HepG2 (cell line): ENCODE measurements at regions not wholly inside any gene's neighbourhood (a gene's known extent, or its start where the extent isn't known, plus 50 kb on each side); places are given as distances from the start of the nearest gene placed in this dataset.

Experiments
- ATAC-seq: fragments of 200-7000 bp; cut with Tn5 transposase; 3 replicates; pipeline ENCODE4 v1.9.1; 2020; ENCODE audit warnings: mild to moderate bottlenecking, moderate library complexity
- BruUV-seq: library from RNA; stranded (reverse); fragments of 400-500 nt; replicated peaks from 2 replicates; lab custom pipeline; 2021; lab: Mats Ljungman, UMichigan
- CTCF ChIA-PET: fragments of 300-600 bp; formaldehyde crosslinking; extraction: SDS; loops from one replicate; lab custom pipeline; 2021; ENCODE audit warnings: low total read pairs, inconsistent platforms, low intra/inter-chr PET ratio; lab: Yijun Ruan, JAX
- POLR2A ChIA-PET: fragments of 350-600 bp; sonication (Branson Sonifier 250); formaldehyde crosslinking; loops from one replicate; lab custom pipeline; 2020; ENCODE audit warnings: antibody characterized with exemption, inconsistent platforms; lab: Yijun Ruan, JAX
- DNase-seq: peaks from one replicate; pipeline ENCODE4 v3.0.0-alpha.2; 2015; ENCODE audit warnings: low spot score
- FAIRE-seq: peaks from 3 replicates; lab custom pipeline; 2011; peaks lifted over from hg19 to GRCh38; lab: Jason Lieb, UNC
- H2AFZ ChIP-seq: one replicate; pipeline ENCODE4 v1.6.1; 2011; ENCODE audit warnings: low read length, inconsistent platforms
- H3K27ac ChIP-seq: fragments of 300-600 bp; 3 replicates; pipeline ENCODE4 v1.8.0; 2011; ENCODE audit warnings: mixed run types, mild to moderate bottlenecking, mixed read lengths, low read length, inconsistent platforms; ENCODE audit not compliant: insufficient read depth; ENCODE audit errors: extremely low read length
- H3K27me3 ChIP-seq, 2 experiments: fragments of 200-600 bp in 1 of 2; 2 replicates in 1 of 2; 3 replicates in 1 of 2; pipeline versions ENCODE4 v1.6.0 to v1.8.0; 2011; ENCODE audit warnings: low read length in 2 of 2, mild to moderate bottlenecking in 2 of 2, moderate library complexity in 2 of 2, inconsistent platforms in 1 of 2; ENCODE audit not compliant: insufficient read depth in 2 of 2, control insufficient read depth in 1 of 2
- H3K36me3 ChIP-seq, 2 experiments: fragments of 200-600 bp in 1 of 2; replicated peaks in 1 of 2; 2 replicates in 1 of 2; 3 replicates in 1 of 2; pipeline versions ENCODE4 v1.5.1 to v1.8.0; 2011; ENCODE audit warnings: low read length in 2 of 2, inconsistent platforms in 1 of 2; ENCODE audit not compliant: insufficient read depth in 2 of 2, control insufficient read depth in 1 of 2
- H3K4me1 ChIP-seq: 2 replicates; pipeline ENCODE4 v1.5.1; 2012; ENCODE audit warnings: low read length, inconsistent platforms; ENCODE audit not compliant: insufficient read depth
- H3K4me2 ChIP-seq: 2 replicates; pipeline ENCODE4 v1.6.0; 2011; ENCODE audit warnings: low read depth, low read length, inconsistent platforms
- H3K4me3 ChIP-seq, 3 experiments: fragments of 200-600 bp in 1 of 3; sonication (generic), shearing (Covaris generic) in 1 of 3; replicated peaks in 1 of 3; 2 replicates each; pipeline ENCODE4 v1.5.1; 2011 to 2016; ENCODE audit warnings: low read length in 3 of 3, inconsistent platforms in 2 of 3, low read depth in 2 of 3, mild to moderate bottlenecking in 2 of 3, control low read depth in 1 of 3, mixed read lengths in 1 of 3; ENCODE audit not compliant: insufficient read depth in 1 of 3
- H3K79me2 ChIP-seq: one replicate; pipeline ENCODE4 v1.6.1; 2011; ENCODE audit warnings: low read length, inconsistent platforms; ENCODE audit not compliant: insufficient read depth
- H3K9ac ChIP-seq: 2 replicates; pipeline ENCODE4 v1.6.0; 2011; ENCODE audit warnings: mild to moderate bottlenecking, low read depth, low read length, inconsistent platforms; ENCODE audit not compliant: insufficient read depth
- H3K9me3 ChIP-seq: 2 replicates; pipeline ENCODE4 v1.5.1; 2012; ENCODE audit warnings: mild to moderate bottlenecking, low read length
- H4K20me1 ChIP-seq: 2 replicates; pipeline ENCODE4 v1.6.0; 2011; ENCODE audit warnings: inconsistent platforms, mild to moderate bottlenecking, low read length, moderate library complexity; ENCODE audit not compliant: insufficient read depth
- CBX5 ChIP-seq: sonication (generic); formaldehyde crosslinking; IDR thresholded peaks from 2 replicates; pipeline ENCODE4 v1.4.0; 2020; ENCODE audit warnings: missing genetic modification reagents, borderline replicate concordance
- NFE2L2 ChIP-seq: fragments of 150-350 bp; IDR thresholded peaks from 2 replicates; pipeline ENCODE4 v1.6.1; 2014; ENCODE audit warnings: low read length
- ZNF264 ChIP-seq: sonication (generic); formaldehyde crosslinking; IDR thresholded peaks from 2 replicates; pipeline ENCODE4 v1.4.0; 2020; ENCODE audit warnings: missing genetic modification reagents
- ZNF597 ChIP-seq: sonication (generic); formaldehyde crosslinking; IDR thresholded peaks from 2 replicates; pipeline ENCODE4 v1.5.0; 2020; ENCODE audit warnings: missing genetic modification reagents
- ZNF790 ChIP-seq: sonication (generic); formaldehyde crosslinking; IDR thresholded peaks from 2 replicates; pipeline ENCODE4 v1.8.0; 2022; ENCODE audit warnings: missing genetic modification reagents, mild to moderate bottlenecking, borderline replicate concordance
- WGBS: methylation state at CpG from one replicate; pipeline ENCODE4 v1.1.6; 2017; ENCODE audit warnings: low lambda C conversion rate; 5-methylcytosine and 5-hydroxymethylcytosine counted together
- in situ Hi-C: cut with HindIII; loops from 2 replicates; pipeline ENCODE4 v1.10.0; 2017; ENCODE audit warnings: low pct_unique_long_range_greater_than_20kb; ENCODE audit not compliant: extremely low pct_ligation_motif_present
- intact Hi-C: fragments of 100-400 bp; cut with micrococcal nuclease; formaldehyde crosslinking; loops from one replicate; pipeline ENCODE4 v1.10.0; 2022; ENCODE audit not compliant: unreplicated experiment

GRCh38 chr3:106420628-106421027 is 551.8 kb upstream of the CBLB start:
- H2AFZ ChIP-seq, result no peak overlapping the region
- intact Hi-C loops, result no loop called here
- no peaks in the 10 kb centered on the region for H3K79me2 ChIP-seq
- no TSS peak for BruUV-seq
- in situ Hi-C loops, result no loop called here
- H3K4me2 ChIP-seq, result no peak overlapping the region
- H3K9ac ChIP-seq, result no peak overlapping the region
- ATAC-seq, result no peak
- POLR2A ChIA-PET, result no interaction called here
- no peak overlapping the region for H3K4me3 ChIP-seq
- H3K27ac ChIP-seq, result no peak overlapping the region
- H3K4me1 ChIP-seq, result no peaks in the 10 kb centered on the region
- no peaks in the 10 kb centered on the region for H4K20me1 ChIP-seq
- DNase-seq, result no peak
- H3K27me3 ChIP-seq, result no peaks in the 10 kb centered on the region
- FAIRE-seq, result no peak
- TF ChIP-seq ZNF264 (no peak), ZNF790 (no peak), NFE2L2 (no peak)
- H3K9me3 ChIP-seq, result no peaks in the 10 kb centered on the region
- CTCF ChIA-PET, result no interaction called here
- no peaks in the 10 kb centered on the region for H3K36me3 ChIP-seq
- WGBS, result 3% methylated on average over 2 of the region's 2 CpGs

DNA sequence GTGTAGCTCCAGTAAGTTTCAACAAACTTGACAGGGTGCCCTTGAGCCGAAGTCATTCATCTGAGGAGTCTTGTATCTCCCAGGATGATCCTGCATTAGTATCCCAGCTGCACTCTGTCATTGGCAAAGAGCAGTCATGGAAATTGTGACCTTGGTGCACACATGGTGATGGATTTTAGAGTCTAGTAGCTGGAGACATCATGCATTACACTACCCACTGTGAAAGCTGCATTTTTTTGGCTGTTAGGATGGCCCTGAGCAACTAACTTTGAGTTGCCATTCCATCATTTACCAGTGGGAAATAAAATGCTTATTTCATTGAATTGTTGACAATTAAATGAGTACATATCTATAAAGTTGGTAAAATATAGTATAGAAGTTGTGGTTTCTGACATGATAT is 552.6 kb upstream of the CBLB start:
- H3K4me2 ChIP-seq, result no peak overlapping the region
- no peak overlapping the region for H3K9ac ChIP-seq
- H3K36me3 ChIP-seq, result no peaks in the 10 kb centered on the region
- no peak overlapping the region for H3K4me3 ChIP-seq
- intact Hi-C loops, result no loop called here
- TF ChIP-seq ZNF597 (no peak), CBX5 (CRISPR knock-in tag) (no peak)
- TF ChIP-seq, all 625 proteins: peak for 0
- ChIA-PET POLR2A (no interaction called here), CTCF (no interaction called here)
- BruUV-seq, result no TSS peak
- Histone ChIP-seq H3K4me1 (no peaks in the 10 kb centered on the region), H3K9me3 (no peaks in the 10 kb centered on the region), H2AFZ (no peak overlapping the region), H3K27ac (no peak overlapping the region), H3K27me3 (no peaks in the 10 kb centered on the region), H4K20me1 (no peaks in the 10 kb centered on the region), H3K79me2 (no peaks in the 10 kb centered on the region)
- DNase-seq (no peak), FAIRE-seq (no peak), ATAC-seq (no peak)
- 0% methylated on average over 1 of the region's 1 CpG for WGBS
- in situ Hi-C loops, result no loop called here
